Coronary artery (tissue), 2 donors: ENCODE measurements at regions not wholly inside any gene's neighbourhood (a gene's known extent, or its start where the extent isn't known, plus 50 kb on each side); places are given as distances from the start of the nearest gene placed in this dataset.
"Not testable (repeated sequence)": the region's sequence is repeated elsewhere in the genome, so short reads cannot be mapped to it uniquely, and the experiment has no call there.

Source experiments
- DNase-seq: peaks from one replicate; pipeline ENCODE4 v3.0.0-alpha.2; 2017; ENCODE audit warnings: low spot score
- H3K27ac ChIP-seq, 2 donors: fragments of 200-600 bp; sonication (generic); one replicate each; pipeline ENCODE4 v1.5.1; 2016 to 2019
- H3K4me3 ChIP-seq: fragments of 200-600 bp; sonication (generic); 2 replicates; pipeline ENCODE4 v1.5.1; 2016; ENCODE audit warnings: mild to moderate bottlenecking, moderate library complexity
- TF ChIP-seq, protein P1 (sequence below): fragments of 200-600 bp; sonication (generic); IDR thresholded peaks from one replicate; pipeline ENCODE4 v1.5.1; 2019; ENCODE audit warnings: antibody characterized with exemption

DNA sequence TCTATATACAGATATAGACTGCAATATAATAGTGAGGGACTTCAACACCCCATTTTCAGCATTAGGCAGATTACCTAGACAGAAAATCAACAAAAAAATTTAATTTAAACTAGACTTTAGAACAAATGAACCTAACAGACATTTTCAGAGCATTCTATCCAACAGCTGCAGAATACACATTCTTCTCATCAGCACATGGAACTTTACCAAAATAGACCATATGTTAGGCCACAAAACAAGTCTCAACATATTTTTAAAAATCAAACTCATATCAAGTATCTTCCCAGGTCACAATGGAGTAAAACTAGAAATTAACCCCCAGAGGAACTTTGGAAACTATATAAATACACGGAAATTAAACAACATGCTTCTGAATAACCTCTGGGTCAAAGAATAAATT, 169.6 kb downstream of the MTERF1 start:
- no peak overlapping the region for H3K27ac ChIP-seq
- TF ChIP-seq, protein P1, sequence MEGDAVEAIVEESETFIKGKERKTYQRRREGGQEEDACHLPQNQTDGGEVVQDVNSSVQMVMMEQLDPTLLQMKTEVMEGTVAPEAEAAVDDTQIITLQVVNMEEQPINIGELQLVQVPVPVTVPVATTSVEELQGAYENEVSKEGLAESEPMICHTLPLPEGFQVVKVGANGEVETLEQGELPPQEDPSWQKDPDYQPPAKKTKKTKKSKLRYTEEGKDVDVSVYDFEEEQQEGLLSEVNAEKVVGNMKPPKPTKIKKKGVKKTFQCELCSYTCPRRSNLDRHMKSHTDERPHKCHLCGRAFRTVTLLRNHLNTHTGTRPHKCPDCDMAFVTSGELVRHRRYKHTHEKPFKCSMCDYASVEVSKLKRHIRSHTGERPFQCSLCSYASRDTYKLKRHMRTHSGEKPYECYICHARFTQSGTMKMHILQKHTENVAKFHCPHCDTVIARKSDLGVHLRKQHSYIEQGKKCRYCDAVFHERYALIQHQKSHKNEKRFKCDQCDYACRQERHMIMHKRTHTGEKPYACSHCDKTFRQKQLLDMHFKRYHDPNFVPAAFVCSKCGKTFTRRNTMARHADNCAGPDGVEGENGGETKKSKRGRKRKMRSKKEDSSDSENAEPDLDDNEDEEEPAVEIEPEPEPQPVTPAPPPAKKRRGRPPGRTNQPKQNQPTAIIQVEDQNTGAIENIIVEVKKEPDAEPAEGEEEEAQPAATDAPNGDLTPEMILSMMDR: no peak
- no peak overlapping the region for H3K4me3 ChIP-seq
- DNase-seq: no peak

DNA sequence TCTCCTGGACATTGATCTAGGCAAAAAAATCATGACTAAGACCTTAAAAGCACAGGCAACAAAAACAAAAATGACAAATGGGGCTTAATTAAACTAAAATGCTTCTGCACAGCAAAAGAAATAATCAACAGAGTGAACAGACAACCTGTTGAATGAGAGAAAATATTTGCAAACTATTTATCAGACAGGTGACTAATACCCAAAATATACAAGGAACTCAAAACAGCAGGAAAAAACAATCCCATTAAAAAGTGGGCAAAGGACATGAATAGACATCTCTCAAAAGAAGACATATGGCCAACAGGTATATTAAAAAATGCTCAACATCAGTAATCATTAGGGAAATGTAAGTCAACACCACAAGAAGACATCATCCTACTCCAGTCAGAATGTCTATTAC, 166.8 kb downstream of the MTERF1 start:
- no peak overlapping the region for H3K4me3 ChIP-seq
- no peak for DNase-seq
- no peak overlapping the region for H3K27ac ChIP-seq
- TF ChIP-seq, protein P1: no peak

DNA sequence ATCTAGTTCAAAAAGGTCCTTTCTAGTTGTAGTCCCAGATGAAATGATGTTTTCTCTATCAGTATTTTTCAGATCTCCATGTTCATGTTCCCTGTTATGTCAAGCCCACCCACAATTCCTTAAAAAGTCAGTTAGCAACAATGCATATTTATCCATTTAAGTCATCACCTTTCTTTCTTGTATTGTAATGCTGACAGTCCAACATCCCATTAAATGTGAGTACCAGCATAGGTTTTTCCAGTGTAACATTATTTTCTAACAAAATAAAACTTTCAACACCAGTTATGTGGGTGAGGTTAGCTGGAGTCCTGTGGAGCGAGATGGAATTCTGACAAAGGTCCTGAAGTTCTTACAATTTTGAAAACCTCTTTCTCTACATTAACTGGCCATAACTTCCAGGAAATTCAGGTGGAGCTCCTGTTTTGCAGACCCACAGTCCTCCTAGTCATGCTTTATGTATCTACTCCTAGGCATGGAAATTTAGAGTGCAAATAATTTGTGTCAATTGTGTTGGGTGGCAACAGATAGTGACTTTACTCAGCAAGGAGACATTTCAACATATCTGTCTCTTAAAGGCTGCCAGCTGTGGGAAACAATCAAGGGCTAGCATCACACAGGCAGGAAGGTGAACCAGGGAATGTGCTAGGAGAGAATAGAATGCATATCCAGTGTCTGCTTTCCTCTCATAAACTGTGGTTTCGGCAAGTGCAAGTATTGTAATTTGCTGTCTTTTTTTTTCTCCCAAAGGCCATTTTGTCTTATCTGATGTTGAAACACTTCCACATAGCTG, 162.6 kb downstream of the MTERF1 start:
- TF ChIP-seq, protein P1: no peak
- no peak for DNase-seq
- no peak overlapping the region for H3K27ac ChIP-seq
- H3K4me3 ChIP-seq: no peak overlapping the region

DNA sequence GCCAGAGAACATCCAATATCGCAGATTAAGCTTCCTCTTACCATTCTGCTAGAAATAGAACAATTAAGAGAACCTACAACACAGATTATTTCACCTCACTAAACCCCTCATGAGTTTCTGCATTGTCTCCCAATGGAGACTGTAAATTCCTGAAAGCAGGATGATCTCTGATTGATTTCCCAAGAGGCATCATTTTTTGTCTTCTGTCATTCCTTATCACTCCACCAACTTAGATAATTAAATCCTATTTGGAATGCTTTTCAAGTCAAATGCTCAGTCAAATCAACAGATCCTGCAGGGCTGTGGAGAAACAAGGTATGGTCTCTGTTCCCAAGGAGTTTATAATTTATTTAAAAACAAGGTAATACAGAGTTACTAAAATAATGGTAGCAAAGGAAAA, 161.5 kb downstream of the MTERF1 start:
- no peak overlapping the region for H3K27ac ChIP-seq
- no peak for DNase-seq
- TF ChIP-seq, protein P1: no peak

DNA sequence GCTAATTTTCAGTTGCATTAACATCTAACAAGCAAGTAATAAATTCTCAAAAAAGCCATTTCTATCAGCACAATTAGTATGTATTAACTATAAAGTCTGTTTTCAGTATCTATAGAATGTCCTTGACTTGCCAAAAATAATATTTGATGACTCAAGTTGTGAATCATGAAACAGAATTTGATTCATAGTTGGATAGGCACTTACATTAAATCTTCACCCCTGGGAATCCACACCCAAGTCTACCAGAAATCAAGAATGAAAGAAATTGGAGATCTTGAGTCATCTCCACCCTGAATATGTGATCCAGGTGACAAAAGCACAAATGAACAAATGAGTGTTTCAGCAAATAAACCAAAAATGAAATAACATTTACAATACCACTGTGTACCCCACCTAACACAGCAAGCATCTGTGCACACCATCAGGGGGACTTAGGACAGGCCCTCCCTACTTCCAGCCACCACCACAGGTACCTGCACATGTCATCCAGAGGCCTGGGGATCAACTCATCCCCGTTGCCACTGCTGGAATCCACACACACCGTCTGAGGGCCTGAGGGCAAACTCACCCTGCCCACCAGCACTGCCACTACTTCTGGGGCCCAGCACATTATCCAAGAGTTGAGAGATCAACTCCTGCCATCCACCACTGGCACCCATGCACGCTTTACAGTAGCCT, 160.1 kb downstream of the MTERF1 start:
- no peak overlapping the region for H3K4me3 ChIP-seq
- no peak for DNase-seq

More for the DNA sequence above, 161.5 kb downstream of the MTERF1 start:
- H3K4me3 ChIP-seq: no peak overlapping the region

DNA sequence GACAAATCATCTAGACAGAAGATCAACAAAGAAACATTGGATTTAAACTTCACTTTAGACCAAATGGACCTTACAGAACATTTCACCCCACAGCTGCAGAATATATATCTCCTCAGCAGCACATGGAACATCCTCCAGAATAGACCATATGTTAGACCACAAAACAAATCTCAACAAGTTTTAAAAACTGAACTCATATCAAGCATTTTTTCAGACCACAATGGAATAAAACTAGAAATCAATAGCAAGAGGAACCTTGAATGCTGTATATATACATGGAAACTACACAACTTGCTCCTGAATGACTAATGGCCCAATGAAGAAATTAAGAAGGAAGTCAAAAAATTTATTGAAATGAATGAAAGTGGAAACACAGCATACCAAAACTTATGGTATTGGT, 157.7 kb downstream of the MTERF1 start:
- no peak for DNase-seq
- no peak overlapping the region for H3K4me3 ChIP-seq
- H3K27ac ChIP-seq: no peak overlapping the region
- TF ChIP-seq, protein P1: no peak

More for the DNA sequence above, 160.1 kb downstream of the MTERF1 start:
- TF ChIP-seq, protein P1: no peak
- H3K27ac ChIP-seq: no peak overlapping the region

DNA sequence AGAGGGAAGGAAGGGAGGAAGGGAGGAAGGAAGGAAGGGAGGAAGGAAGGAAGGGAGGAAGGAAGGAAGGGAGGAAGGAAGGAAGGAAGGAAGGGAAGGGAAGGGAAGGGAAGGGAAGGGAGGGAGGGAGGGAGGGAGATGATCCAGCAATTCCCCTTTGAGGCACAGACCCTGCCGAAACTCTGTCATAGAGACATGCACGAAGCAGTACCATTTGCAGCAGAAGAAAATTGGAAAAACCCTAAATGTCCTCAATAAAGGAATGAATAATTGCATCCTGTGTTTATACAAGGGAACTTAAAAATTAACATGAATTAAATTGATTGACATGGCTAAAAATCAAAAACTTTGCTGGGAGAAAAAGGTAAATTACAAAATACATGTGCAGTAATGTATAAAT, 151.5 kb downstream of the MTERF1 start:
- DNase-seq, H3K4me3 ChIP-seq, H3K27ac ChIP-seq: not testable (repeated sequence)
